Testis (tissue), 2 donors: ENCODE measurements at regions not wholly inside any gene's neighbourhood (a gene's known extent, or its start where the extent isn't known, plus 50 kb on each side); places are given as distances from the start of the nearest gene placed in this dataset.
"Not testable (repeated sequence)": the region's sequence is repeated elsewhere in the genome, so short reads cannot be mapped to it uniquely, and the experiment has no call there.

ENCODE experiments used
- POLR2A ChIP-seq: fragments of 450-650 bp; IDR thresholded peaks from one replicate; pipeline ENCODE4 v1.6.1; 2017; ENCODE audit warnings: antibody characterized with exemption, mild to moderate bottlenecking, moderate library complexity
- TF ChIP-seq, protein P1 (sequence below), 3 experiments: fragments of 450-650 bp in 2 of 3; fragments of 200-600 bp in 1 of 3; sonication (generic) in 1 of 3; IDR thresholded peaks; one replicate each; pipeline ENCODE4 v1.5.1; 2016 to 2019; ENCODE audit warnings: antibody characterized with exemption in 3 of 3, mild to moderate bottlenecking in 2 of 3, moderate library complexity in 1 of 3

DNA sequence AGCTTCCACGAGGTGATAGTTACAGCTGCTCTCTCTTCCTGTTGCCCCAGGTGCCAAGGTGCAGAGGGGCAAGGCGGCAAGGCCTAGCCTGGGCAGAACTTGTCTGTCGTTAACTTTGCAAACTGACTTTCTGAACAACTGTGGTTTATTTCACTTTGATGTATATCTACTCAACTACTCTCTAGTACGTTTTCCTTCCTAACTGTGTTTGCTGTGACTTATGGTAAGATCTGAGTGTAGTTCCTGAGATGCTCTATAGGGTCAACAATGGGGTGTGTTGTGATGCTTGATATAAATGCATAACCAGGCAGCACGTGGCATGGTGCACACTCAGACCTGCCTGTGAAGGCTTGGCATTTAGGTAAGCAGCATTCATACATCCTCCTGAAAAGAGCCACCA, 77.1 kb downstream of the TRIM43 start:
- TF ChIP-seq, protein P1, sequence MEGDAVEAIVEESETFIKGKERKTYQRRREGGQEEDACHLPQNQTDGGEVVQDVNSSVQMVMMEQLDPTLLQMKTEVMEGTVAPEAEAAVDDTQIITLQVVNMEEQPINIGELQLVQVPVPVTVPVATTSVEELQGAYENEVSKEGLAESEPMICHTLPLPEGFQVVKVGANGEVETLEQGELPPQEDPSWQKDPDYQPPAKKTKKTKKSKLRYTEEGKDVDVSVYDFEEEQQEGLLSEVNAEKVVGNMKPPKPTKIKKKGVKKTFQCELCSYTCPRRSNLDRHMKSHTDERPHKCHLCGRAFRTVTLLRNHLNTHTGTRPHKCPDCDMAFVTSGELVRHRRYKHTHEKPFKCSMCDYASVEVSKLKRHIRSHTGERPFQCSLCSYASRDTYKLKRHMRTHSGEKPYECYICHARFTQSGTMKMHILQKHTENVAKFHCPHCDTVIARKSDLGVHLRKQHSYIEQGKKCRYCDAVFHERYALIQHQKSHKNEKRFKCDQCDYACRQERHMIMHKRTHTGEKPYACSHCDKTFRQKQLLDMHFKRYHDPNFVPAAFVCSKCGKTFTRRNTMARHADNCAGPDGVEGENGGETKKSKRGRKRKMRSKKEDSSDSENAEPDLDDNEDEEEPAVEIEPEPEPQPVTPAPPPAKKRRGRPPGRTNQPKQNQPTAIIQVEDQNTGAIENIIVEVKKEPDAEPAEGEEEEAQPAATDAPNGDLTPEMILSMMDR (IDR thresholded peaks at IDR 0.05): not testable (repeated sequence)
- TF ChIP-seq POLR2A: not testable (repeated sequence)
